NCI-H1694 treated with DMSO at 0.1 percent for 48 hours (cell line): ENCODE measurements at regions not wholly inside any gene's neighbourhood (a gene's known extent, or its start where the extent isn't known, plus 50 kb on each side); places are given as distances from the start of the nearest gene placed in this dataset.
"Not testable (repeated sequence)": the region's sequence is repeated elsewhere in the genome, so short reads cannot be mapped to it uniquely, and the experiment has no call there.

Experiments used
- DNase-seq: peaks from one replicate; lab custom pipeline; 2025; lab: John Stamatoyannopoulos, UW

GRCh38 chr16:47854737-47855136 is 301.1 kb downstream of the ABCC12 start:
- DNase-seq, result no peak

DNA sequence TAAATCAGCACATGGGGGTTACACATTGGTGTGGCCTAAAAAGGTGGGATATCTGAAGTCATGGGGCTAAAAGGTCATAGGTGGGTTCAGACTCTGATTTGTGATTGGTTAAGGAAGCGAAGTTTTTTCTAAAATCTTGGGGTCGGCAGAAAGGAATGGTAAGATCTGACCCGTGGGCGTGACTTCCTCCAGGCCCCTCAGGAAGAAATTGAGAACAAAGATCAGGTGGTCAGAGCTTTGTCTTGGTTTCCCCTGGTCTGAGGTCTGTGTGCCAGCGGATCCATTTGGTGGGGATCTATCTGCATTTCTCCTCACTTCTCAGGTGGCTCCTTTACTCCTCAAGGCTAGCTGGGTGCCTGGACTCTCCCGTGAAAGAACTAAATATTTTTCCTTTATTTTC is 302.8 kb downstream of the ABCC12 start:
- DNase-seq, result no peak

- no peak for DNase-seq
Measured at GRCh38 chr16:47851146-47851545, 304.6 kb downstream of the ABCC12 start.

DNA sequence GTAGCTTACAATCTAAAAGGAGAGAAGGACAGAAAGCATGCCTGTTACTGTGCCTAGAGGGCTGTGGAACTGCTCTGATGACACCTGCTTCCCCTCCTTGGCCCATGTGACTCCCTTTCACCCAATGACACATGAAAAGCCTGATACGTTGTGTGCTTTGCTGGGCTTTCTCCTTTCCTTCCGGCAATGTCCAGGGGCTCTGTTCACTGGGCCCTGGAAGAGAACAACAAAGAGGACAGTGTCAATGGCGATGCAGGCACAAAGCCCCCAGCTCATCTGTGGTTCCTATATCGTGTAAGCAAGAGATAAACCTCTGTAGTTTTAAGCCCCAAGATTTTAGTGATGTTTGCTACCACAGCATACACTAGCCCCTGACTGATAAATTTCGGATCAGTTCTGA is 306.1 kb downstream of the ABCC12 start:
- no peak for DNase-seq

- no peak for DNase-seq
Measured at GRCh38 chr16:47848421-47849109, 307.2 kb downstream of the ABCC12 start.

GRCh38 chr16:47847220-47847970 is 308.4 kb downstream of the ABCC12 start:
- DNase-seq, result no peak

DNA sequence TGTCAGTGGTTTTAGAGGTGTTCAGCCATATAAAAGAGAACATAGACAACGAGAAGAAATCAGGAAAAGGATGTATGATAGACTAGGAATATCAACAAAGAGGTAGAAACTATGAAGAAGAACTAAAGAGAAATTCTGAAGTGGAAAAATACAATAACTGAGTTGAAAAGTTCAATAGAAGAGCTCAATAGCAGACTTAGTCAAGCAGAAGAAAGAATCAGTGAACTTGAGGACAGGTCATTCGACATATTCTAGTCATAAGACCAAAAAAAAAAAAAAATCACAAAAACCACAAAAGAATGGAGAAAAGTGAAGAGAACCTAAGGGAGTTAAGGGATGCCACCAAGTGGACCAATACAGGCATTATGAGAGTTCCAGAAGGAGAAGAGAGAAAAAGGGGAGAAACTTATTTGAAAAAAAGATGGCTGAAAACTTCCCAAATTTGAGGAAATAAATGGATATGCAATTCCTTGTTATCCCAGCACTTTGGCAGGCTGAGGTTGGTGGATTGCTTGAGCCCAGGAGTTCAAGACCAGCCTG is 321.2 kb downstream of the ABCC12 start:
- DNase-seq, result no peak

- no peak for DNase-seq
Measured at GRCh38 chr16:47833771-47834170, 322.0 kb downstream of the ABCC12 start.

- no peak for DNase-seq
Measured at GRCh38 chr16:47829850-47830600, 325.8 kb downstream of the ABCC12 start.

GRCh38 chr16:47826070-47826469 is 329.7 kb downstream of the ABCC12 start:
- DNase-seq, result no peak

- DNase-seq, result no peak
Measured at GRCh38 chr16:47817048-47817447, 338.7 kb downstream of the ABCC12 start.

GRCh38 chr16:47816511-47816910 is 339.3 kb downstream of the ABCC12 start:
- no peak for DNase-seq

GRCh38 chr16:47815655-47816054 is 340.1 kb downstream of the ABCC12 start:
- no peak for DNase-seq

- DNase-seq, result not testable (repeated sequence)
Measured at GRCh38 chr16:47811758-47812157, 344.0 kb downstream of the ABCC12 start.

- no peak for DNase-seq
Measured at GRCh38 chr16:47806309-47806847, 345.2 kb downstream of the PHKB start.

DNA sequence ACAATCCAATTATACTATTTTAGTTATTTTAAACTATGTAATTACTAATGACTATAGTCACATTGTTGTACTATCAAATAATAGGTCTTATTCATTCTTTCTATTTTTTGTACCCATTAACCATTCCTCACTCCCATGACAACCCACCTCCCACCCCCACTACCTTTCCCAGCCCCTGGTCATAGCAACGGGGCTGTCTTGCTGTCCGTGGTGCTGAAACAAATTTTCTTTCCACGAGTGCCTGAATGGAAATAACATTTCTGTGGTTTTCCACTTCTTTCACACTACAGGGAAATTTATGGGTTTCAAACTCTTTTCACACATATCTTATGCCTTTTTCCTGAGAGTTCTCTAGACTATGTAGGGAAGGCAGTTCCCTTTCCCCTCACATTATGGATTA is 326.6 kb downstream of the PHKB start:
- no peak for DNase-seq

DNA sequence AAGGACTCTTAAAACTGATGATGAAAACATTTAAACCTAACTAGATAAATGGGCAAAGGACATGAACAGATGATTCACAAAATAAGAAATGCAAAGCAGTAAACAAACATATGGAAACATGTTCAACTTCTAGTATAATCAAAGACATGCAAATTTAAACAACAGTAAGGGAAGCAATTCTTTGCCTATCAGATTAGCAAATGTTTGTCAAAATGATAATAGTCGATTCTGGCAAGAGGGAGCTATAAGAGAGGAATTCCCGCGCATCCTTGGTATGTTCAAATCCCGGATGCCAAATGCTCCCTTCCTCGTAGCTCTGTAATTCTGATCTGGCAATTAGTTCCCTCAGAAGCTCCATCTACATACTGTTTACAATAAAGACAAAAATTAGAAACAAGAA is 320.5 kb downstream of the PHKB start:
- no peak for DNase-seq

- no peak for DNase-seq
Measured at GRCh38 chr16:47780213-47780875, 319.2 kb downstream of the PHKB start.

GRCh38 chr16:47779201-47780016 is 318.3 kb downstream of the PHKB start:
- DNase-seq, result no peak

DNA sequence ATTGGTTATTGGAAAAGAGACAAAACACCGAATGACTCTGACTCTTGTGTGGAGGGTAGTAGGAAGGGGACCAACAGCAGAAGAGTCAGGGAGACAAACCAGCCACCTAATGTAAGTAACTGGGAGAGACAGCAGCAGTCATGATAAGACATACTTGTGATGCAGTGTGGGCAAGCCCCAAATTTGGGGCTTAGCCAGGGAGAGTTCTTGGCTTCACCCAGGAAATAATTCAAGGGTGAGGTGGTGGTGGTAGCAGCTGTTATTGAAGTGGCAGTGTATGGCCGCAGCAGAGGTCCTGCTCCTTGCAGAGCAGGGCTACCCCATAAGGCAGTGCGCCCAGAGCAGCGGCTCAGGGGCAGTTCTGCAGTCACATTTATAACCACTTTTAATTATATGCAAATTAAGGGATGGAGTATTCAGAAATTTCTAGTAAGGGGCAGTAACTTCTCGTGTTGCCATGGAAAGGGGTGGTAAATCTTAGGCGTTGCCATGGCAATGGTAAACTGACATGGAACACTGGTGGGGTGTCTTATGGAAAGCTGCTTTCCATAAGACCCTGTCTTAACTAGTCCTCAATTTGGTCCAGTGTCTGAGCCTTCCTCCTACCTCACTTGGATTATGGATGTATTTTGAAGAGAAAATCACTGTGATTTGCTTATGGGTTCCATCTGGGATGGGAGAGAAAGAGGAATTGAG is 317.1 kb downstream of the PHKB start:
- DNase-seq, result no peak
